SK-N-SH (cell line): ENCODE measurements at regions not wholly inside any gene's neighbourhood (a gene's known extent, or its start where the extent isn't known, plus 50 kb on each side); places are given as distances from the start of the nearest gene placed in this dataset.

ENCODE experiments used
- CTCF ChIA-PET: fragments of 300-600, 350-600 bp; formaldehyde crosslinking; extraction: SDS; loops from one replicate; lab custom pipeline; 2021; lab: Yijun Ruan, JAX
- POLR2A ChIA-PET: fragments of 350-600 bp; sonication (Branson Sonifier 250); formaldehyde crosslinking; extraction: SDS; loops from one replicate; lab custom pipeline; 2020; ENCODE audit warnings: antibody characterized with exemption, inconsistent platforms; lab: Yijun Ruan, JAX
- DNase-seq: peaks from one replicate; pipeline ENCODE4 v3.0.0; 2012
- H2AFZ ChIP-seq: fragments of 200-600 bp; sonication (generic); 2 replicates; pipeline ENCODE4 v1.8.1; 2016; ENCODE audit warnings: antibody characterized with exemption, mild to moderate bottlenecking, low read depth
- H3F3A ChIP-seq: fragments of 200-600 bp; sonication (generic); replicated peaks from 2 replicates; pipeline ENCODE3; 2016; ENCODE audit warnings: antibody characterized with exemption, mild to moderate bottlenecking; ENCODE audit not compliant: insufficient read depth
- H3K27ac ChIP-seq, 2 experiments: fragments of 200-500 bp in 1 of 2; fragments of 200-600 bp in 1 of 2; sonication (Bioruptor generic) in 1 of 2; sonication (generic), shearing (Covaris generic) in 1 of 2; 2 replicates each; pipeline versions ENCODE4 v1.5.1 to v1.6.1; 2014 to 2016; ENCODE audit warnings: low read depth in 2 of 2, inconsistent platforms in 1 of 2, low read length in 1 of 2, mild to moderate bottlenecking in 1 of 2, mixed read lengths in 1 of 2
- H3K27me3 ChIP-seq: fragments of 200-600 bp; sonication (generic), shearing (Covaris generic); 2 replicates; pipeline ENCODE4 v1.6.1; 2016; ENCODE audit warnings: mixed run types; ENCODE audit not compliant: insufficient read depth
- H3K36me3 ChIP-seq, 2 experiments: fragments of 200-500 bp in 1 of 2; fragments of 200-600 bp in 1 of 2; sonication (Bioruptor generic) in 1 of 2; sonication (generic) in 1 of 2; replicated peaks in 1 of 2; 2 replicates each; pipeline versions ENCODE3 to v1.5.1; 2014 to 2016; ENCODE audit warnings: low read length in 1 of 2, mild to moderate bottlenecking in 1 of 2; ENCODE audit not compliant: insufficient read depth in 2 of 2, control insufficient read depth in 1 of 2
- H3K4me1 ChIP-seq, 2 experiments: fragments of 200-500 bp in 1 of 2; fragments of 200-600 bp in 1 of 2; sonication (Bioruptor generic) in 1 of 2; sonication (generic), shearing (Covaris generic) in 1 of 2; 2 replicates each; pipeline versions ENCODE4 v1.5.1 to v1.6.1; 2014 to 2016; ENCODE audit warnings: low read depth in 1 of 2, low read length in 1 of 2, mixed run types in 1 of 2; ENCODE audit not compliant: insufficient read depth in 2 of 2, control insufficient read depth in 1 of 2
- H3K4me2 ChIP-seq: fragments of 200-600 bp; sonication (generic), shearing (Covaris generic); 2 replicates; pipeline ENCODE4 v1.6.1; 2017; ENCODE audit warnings: mixed run types
- H3K4me3 ChIP-seq, 2 experiments: fragments of 200-500 bp in 1 of 2; fragments of 200-600 bp in 1 of 2; sonication (Bioruptor generic) in 1 of 2; sonication (generic), shearing (Covaris generic) in 1 of 2; 2 replicates each; pipeline versions ENCODE4 v1.5.1 to v1.8.1; 2014 to 2016; ENCODE audit warnings: low read depth in 2 of 2, inconsistent platforms in 1 of 2, low read length in 1 of 2, mild to moderate bottlenecking in 1 of 2, mixed read lengths in 1 of 2, moderate library complexity in 1 of 2
- H3K79me2 ChIP-seq: fragments of 200-600 bp; sonication (generic); 2 replicates; pipeline ENCODE4 v1.8.1; 2017; ENCODE audit warnings: mild to moderate bottlenecking; ENCODE audit not compliant: insufficient read depth
- H3K9ac ChIP-seq: fragments of 200-600 bp; sonication (generic); 2 replicates; pipeline ENCODE4 v1.6.1; 2017; ENCODE audit warnings: mixed run types
- H3K9me2 ChIP-seq: fragments of 200-600 bp; sonication (generic); 2 replicates; pipeline ENCODE4 v1.6.1; 2017; ENCODE audit warnings: mixed run types
- H3K9me3 ChIP-seq: fragments of 200-600 bp; sonication (generic); 2 replicates; pipeline ENCODE4 v1.6.1; 2017; ENCODE audit warnings: mixed run types, mild to moderate bottlenecking, moderate library complexity
- H4K20me1 ChIP-seq: fragments of 200-600 bp; sonication (generic); 2 replicates; pipeline ENCODE4 v1.6.1; 2017; ENCODE audit warnings: mild to moderate bottlenecking, mixed run types; ENCODE audit not compliant: insufficient read depth
- NRF1 ChIP-seq: IDR thresholded peaks from 2 replicates; pipeline ENCODE4 v1.6.1; 2012; ENCODE audit warnings: low read depth, mild to moderate bottlenecking, low read length
- POLR2AphosphoS5 ChIP-seq: IDR thresholded peaks from 2 replicates; pipeline ENCODE4 v1.6.1; 2012; ENCODE audit warnings: low read depth, low read length
- RXRA ChIP-seq: IDR thresholded peaks from 2 replicates; pipeline ENCODE4 v1.4.0; 2012; ENCODE audit warnings: low read depth, mild to moderate bottlenecking, borderline replicate concordance
- TCF12 ChIP-seq: IDR thresholded peaks from 2 replicates; pipeline ENCODE4 v1.4.0; 2012
- WGBS: methylation state at CpG from one replicate; pipeline ENCODE4 v1.1.6; 2017; ENCODE audit warnings: low lambda C conversion rate; 5-methylcytosine and 5-hydroxymethylcytosine counted together
- TF ChIP-seq, protein P1 (sequence below): IDR thresholded peaks from 2 replicates; pipeline ENCODE4 v1.4.0; 2012; ENCODE audit warnings: low read depth, borderline replicate concordance
- TF ChIP-seq, protein P2 (sequence below): IDR thresholded peaks from 2 replicates; pipeline ENCODE4 v1.6.1; 2012; ENCODE audit warnings: mild to moderate bottlenecking, low read depth, low read length, moderate library complexity
- TF ChIP-seq, protein P3 (sequence below): fragments of 150-350 bp; IDR thresholded peaks from 2 replicates; pipeline ENCODE4 v1.6.1; 2017; ENCODE audit warnings: antibody characterized with exemption, low read length, low read depth, borderline replicate concordance
- TF ChIP-seq, protein P4 (sequence below): IDR thresholded peaks from 2 replicates; pipeline ENCODE4 v1.4.0; 2012; ENCODE audit warnings: low read depth, borderline replicate concordance

DNA sequence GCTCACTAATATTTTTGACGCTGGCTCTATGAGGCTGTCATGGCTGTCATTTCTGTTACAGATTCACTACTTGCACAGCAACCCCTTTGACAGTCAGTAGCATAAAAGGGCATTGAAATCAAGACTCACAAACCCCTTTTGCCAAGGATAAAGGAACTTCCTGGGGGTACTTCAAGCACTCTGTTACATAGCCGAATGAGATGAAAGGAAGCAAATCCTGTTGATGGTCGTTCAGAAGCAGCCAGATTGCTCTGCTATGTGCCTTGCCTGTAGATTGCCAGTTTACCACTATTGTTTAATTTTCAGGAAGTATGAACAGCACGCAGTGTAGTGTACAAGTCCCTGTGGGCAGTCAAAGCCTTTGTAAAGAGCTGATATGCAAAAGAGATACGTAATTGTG, 296.2 kb downstream of the LRRIQ3 start:
- Histone ChIP-seq H3K27ac (no peak overlapping the region), H3K9me2 (no peaks in the 10 kb centered on the region), H3K79me2 (no peaks in the 10 kb centered on the region), H3K27me3 (no peaks in the 10 kb centered on the region), H3K9ac (no peak overlapping the region), H3K4me3 (no peak overlapping the region), H4K20me1 (no peaks in the 10 kb centered on the region), H3K4me1 (no peaks in the 10 kb centered on the region; a peak in 1 of 4 replicates), H2AFZ (no peak overlapping the region), H3K4me2 (no peak overlapping the region), H3F3A (no peaks in the 10 kb centered on the region), H3K9me3 (no peaks in the 10 kb centered on the region), H3K36me3 (no peaks in the 10 kb centered on the region)
- ChIA-PET CTCF (interaction anchor here (0.9 kb wide), 1 partner anchor 71 kb away, joined by 3 read pairs; no protein-coding TSS in a partner anchor), POLR2A (no interaction called here)
- no peak for DNase-seq
- WGBS: 34% methylated on average over 5 of the region's 5 CpGs
- TF ChIP-seq, protein P1, sequence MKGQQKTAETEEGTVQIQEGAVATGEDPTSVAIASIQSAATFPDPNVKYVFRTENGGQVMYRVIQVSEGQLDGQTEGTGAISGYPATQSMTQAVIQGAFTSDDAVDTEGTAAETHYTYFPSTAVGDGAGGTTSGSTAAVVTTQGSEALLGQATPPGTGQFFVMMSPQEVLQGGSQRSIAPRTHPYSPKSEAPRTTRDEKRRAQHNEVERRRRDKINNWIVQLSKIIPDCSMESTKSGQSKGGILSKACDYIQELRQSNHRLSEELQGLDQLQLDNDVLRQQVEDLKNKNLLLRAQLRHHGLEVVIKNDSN: no peak
- no peak for TF ChIP-seq TCF12
- TF ChIP-seq RXRA: no peak
- TF ChIP-seq, protein P2, sequence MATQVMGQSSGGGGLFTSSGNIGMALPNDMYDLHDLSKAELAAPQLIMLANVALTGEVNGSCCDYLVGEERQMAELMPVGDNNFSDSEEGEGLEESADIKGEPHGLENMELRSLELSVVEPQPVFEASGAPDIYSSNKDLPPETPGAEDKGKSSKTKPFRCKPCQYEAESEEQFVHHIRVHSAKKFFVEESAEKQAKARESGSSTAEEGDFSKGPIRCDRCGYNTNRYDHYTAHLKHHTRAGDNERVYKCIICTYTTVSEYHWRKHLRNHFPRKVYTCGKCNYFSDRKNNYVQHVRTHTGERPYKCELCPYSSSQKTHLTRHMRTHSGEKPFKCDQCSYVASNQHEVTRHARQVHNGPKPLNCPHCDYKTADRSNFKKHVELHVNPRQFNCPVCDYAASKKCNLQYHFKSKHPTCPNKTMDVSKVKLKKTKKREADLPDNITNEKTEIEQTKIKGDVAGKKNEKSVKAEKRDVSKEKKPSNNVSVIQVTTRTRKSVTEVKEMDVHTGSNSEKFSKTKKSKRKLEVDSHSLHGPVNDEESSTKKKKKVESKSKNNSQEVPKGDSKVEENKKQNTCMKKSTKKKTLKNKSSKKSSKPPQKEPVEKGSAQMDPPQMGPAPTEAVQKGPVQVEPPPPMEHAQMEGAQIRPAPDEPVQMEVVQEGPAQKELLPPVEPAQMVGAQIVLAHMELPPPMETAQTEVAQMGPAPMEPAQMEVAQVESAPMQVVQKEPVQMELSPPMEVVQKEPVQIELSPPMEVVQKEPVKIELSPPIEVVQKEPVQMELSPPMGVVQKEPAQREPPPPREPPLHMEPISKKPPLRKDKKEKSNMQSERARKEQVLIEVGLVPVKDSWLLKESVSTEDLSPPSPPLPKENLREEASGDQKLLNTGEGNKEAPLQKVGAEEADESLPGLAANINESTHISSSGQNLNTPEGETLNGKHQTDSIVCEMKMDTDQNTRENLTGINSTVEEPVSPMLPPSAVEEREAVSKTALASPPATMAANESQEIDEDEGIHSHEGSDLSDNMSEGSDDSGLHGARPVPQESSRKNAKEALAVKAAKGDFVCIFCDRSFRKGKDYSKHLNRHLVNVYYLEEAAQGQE: no peak
- TF ChIP-seq, protein P3, sequence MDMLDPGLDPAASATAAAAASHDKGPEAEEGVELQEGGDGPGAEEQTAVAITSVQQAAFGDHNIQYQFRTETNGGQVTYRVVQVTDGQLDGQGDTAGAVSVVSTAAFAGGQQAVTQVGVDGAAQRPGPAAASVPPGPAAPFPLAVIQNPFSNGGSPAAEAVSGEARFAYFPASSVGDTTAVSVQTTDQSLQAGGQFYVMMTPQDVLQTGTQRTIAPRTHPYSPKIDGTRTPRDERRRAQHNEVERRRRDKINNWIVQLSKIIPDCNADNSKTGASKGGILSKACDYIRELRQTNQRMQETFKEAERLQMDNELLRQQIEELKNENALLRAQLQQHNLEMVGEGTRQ: no peak
- TF ChIP-seq POLR2AphosphoS5: no peak

DNA sequence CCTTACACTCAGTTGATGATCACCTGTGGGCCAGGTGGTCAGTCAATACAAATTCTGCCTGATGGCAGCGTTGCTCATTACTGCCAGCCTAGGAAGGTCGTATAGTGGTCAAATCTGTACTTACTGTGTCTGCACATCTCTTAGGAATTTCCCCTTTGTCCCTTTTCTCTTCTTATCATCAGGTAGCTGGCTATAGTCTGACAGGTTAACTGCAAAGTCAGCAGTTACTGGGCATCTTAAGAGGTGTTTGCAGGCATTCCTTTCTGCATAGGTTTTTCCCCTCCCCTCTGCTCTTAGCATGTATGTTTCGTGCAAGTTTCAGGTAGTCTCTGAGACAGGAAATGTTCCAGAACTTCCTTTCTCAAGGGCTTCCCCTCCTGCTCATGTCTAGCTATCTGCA, 298.7 kb downstream of the LRRIQ3 start:
- no peak for DNase-seq
- no peaks in the 10 kb centered on the region for H4K20me1 ChIP-seq
- H3K36me3 ChIP-seq: no peaks in the 10 kb centered on the region
- no peaks in the 10 kb centered on the region for H3F3A ChIP-seq
- H3K4me3 ChIP-seq: no peak overlapping the region
- no peak overlapping the region for H3K27ac ChIP-seq
- H3K9me2 ChIP-seq: no peaks in the 10 kb centered on the region
- no peak overlapping the region for H3K4me2 ChIP-seq
- CTCF ChIA-PET: no interaction called here
- H3K9ac ChIP-seq: no peak overlapping the region
- no peaks in the 10 kb centered on the region for H3K4me1 ChIP-seq
- 17% methylated on average over 3 of the region's 3 CpGs for WGBS
- no peaks in the 10 kb centered on the region for H3K79me2 ChIP-seq
- H2AFZ ChIP-seq: no peak overlapping the region
- TF ChIP-seq POLR2AphosphoS5: no peak
- TF ChIP-seq, protein P4, sequence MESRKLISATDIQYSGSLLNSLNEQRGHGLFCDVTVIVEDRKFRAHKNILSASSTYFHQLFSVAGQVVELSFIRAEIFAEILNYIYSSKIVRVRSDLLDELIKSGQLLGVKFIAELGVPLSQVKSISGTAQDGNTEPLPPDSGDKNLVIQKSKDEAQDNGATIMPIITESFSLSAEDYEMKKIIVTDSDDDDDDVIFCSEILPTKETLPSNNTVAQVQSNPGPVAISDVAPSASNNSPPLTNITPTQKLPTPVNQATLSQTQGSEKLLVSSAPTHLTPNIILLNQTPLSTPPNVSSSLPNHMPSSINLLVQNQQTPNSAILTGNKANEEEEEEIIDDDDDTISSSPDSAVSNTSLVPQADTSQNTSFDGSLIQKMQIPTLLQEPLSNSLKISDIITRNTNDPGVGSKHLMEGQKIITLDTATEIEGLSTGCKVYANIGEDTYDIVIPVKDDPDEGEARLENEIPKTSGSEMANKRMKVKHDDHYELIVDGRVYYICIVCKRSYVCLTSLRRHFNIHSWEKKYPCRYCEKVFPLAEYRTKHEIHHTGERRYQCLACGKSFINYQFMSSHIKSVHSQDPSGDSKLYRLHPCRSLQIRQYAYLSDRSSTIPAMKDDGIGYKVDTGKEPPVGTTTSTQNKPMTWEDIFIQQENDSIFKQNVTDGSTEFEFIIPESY: no peak
- TF ChIP-seq NRF1: no peak
- TF ChIP-seq, protein P3: no peak
- H3K27me3 ChIP-seq: no peaks in the 10 kb centered on the region
- POLR2A ChIA-PET: no interaction called here
- H3K9me3 ChIP-seq: no peaks in the 10 kb centered on the region
